Naive B cell (primary cell): ENCODE measurements at regions not wholly inside any gene's neighbourhood (a gene's known extent, or its start where the extent isn't known, plus 50 kb on each side); places are given as distances from the start of the nearest gene placed in this dataset.

ENCODE experiments used
- ATAC-seq, 2 donors: fragments of 150-1000 bp; cut with Tn5 transposase; 2 replicates each; pipeline ENCODE4 v1.10.0; 2021; ENCODE audit warnings: low read depth in 2 of 2, mild to moderate bottlenecking in 2 of 2, moderate library complexity in 2 of 2
- DNase-seq: peaks from one replicate; pipeline ENCODE4 v3.0.0; 2022
- H3K27ac Mint-ChIP-seq, 6 donors: one replicate each; pipeline ENCODE4 v1.8.0; 2020 to 2022; ENCODE audit warnings: mild to moderate bottlenecking in 6 of 6, mixed read lengths in 6 of 6, moderate library complexity in 5 of 6, inconsistent platforms in 2 of 6
- H3K27me3 Mint-ChIP-seq, 3 donors: one replicate each; pipeline ENCODE4 v1.8.0; 2021 to 2022; ENCODE audit warnings: mixed read lengths in 3 of 3, mild to moderate bottlenecking in 1 of 3
- H3K36me3 Mint-ChIP-seq, 2 donors: one replicate each; pipeline ENCODE4 v1.8.0; 2020 to 2022; ENCODE audit warnings: mixed read lengths in 2 of 2, inconsistent platforms in 1 of 2, mild to moderate bottlenecking in 1 of 2
- H3K4me1 Mint-ChIP-seq, 3 donors: one replicate each; pipeline ENCODE4 v1.8.0; 2020 to 2022; ENCODE audit warnings: mixed read lengths in 3 of 3, inconsistent platforms in 1 of 3, mild to moderate bottlenecking in 1 of 3, moderate library complexity in 1 of 3
- H3K4me3 Mint-ChIP-seq, 8 donors: one replicate each; pipeline ENCODE4 v1.8.0; 2020 to 2022; ENCODE audit warnings: mild to moderate bottlenecking in 8 of 8, mixed read lengths in 8 of 8, moderate library complexity in 8 of 8, inconsistent platforms in 2 of 8
- H3K9me3 Mint-ChIP-seq, 7 donors: one replicate each; pipeline ENCODE4 v1.8.0; 2020 to 2022; ENCODE audit warnings: mixed read lengths in 7 of 7, mild to moderate bottlenecking in 5 of 7, inconsistent platforms in 2 of 7, moderate library complexity in 1 of 7

GRCh38 chr15:91521996-91522395, 331.5 kb upstream of the SLCO3A1 start:
- no peak overlapping the region for H3K4me3 Mint-ChIP-seq
- H3K27ac Mint-ChIP-seq: no peak overlapping the region
- no peak for DNase-seq
- H3K4me1 Mint-ChIP-seq: no peaks in the 10 kb centered on the region
- no peak for ATAC-seq
- H3K9me3 Mint-ChIP-seq: peaks cover 0 to 9% (median 0%) of the 10 kb centered on the region in 7 donors
- H3K36me3 Mint-ChIP-seq: no peaks in the 10 kb centered on the region
- H3K27me3 Mint-ChIP-seq: peaks cover 0 to 22% (median 0%) of the 10 kb centered on the region in 3 donors

DNA sequence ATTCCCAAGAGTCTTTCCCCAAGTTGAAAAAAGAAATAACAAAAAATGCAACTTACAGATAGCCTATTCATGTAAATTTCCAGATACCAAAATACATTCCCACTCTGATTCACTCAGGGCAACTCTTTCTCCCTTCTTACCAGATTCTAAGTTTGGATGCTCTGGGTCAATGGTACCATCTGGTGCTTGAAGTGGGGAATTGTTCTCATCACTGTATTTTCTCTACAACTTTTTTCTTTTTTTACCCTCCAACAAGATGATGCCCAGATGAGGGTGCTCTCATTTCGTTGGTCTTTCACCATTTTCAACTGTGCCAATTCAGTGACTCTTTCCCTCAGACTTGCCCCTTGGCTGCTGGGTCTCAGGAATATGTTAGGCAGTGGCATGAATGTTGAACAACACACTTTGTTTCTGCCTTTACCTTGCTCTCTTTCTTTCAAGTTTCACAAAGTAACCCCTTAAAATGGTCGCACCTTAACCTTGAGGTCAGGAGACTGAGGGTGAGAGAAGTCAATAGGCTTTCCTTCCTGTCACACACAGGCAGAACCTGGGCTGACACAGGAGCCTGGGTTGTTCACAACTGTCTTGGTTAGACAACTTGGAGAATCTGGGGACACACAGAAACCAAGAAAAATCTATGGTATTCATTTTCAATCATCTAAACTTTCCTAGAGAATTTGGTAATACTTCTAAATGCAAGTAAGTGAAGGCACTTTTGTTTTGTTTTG, 330.7 kb upstream of the SLCO3A1 start:
- no peak overlapping the region for H3K4me3 Mint-ChIP-seq
- H3K36me3 Mint-ChIP-seq: no peaks in the 10 kb centered on the region
- peaks cover 0 to 9% (median 0%) of the 10 kb centered on the region in 7 donors for H3K9me3 Mint-ChIP-seq
- no peak for DNase-seq
- ATAC-seq: no peak
- H3K27me3 Mint-ChIP-seq: peaks cover 0 to 23% (median 0%) of the 10 kb centered on the region in 3 donors
- no peak overlapping the region for H3K27ac Mint-ChIP-seq
- H3K4me1 Mint-ChIP-seq: no peaks in the 10 kb centered on the region

DNA sequence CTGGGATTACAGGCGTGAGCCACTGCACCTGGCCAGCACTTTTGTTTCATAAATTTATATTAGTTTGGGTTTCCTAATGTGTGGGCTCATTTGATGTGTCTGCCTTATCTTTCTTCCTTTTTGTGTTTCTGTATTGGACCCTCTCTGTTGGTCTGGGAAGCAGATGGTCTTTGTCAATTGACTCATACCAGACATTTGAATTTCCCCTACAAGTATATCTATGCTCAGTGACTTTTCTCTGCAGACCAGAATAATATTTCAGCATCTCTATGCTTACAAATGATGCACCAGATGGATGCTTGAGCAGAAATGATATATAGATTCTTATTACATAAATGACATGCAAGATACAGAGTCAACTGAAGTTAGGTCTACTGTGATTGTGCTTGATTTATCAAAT, 329.9 kb upstream of the SLCO3A1 start:
- Mint-ChIP-seq H3K27me3 (peaks cover 0 to 23% (median 1%) of the 10 kb centered on the region in 3 donors), H3K27ac (no peak overlapping the region), H3K4me3 (no peak overlapping the region), H3K36me3 (no peaks in the 10 kb centered on the region), H3K4me1 (no peaks in the 10 kb centered on the region), H3K9me3 (peaks cover 0 to 9% (median 0%) of the 10 kb centered on the region in 7 donors)
- ATAC-seq (no peak), DNase-seq (no peak)

GRCh38 chr15:91524534-91524933, 329.0 kb upstream of the SLCO3A1 start:
- Mint-ChIP-seq H3K4me1 (no peaks in the 10 kb centered on the region), H3K27me3 (peaks cover 0 to 23% (median 5%) of the 10 kb centered on the region in 3 donors), H3K27ac (peak overlapping the region in 1 of 6 donors; percentile 33), H3K36me3 (no peaks in the 10 kb centered on the region), H3K9me3 (peaks cover 0 to 9% (median 0%) of the 10 kb centered on the region in 7 donors), H3K4me3 (no peak overlapping the region)
- no peak for DNase-seq
- no peak for ATAC-seq

DNA sequence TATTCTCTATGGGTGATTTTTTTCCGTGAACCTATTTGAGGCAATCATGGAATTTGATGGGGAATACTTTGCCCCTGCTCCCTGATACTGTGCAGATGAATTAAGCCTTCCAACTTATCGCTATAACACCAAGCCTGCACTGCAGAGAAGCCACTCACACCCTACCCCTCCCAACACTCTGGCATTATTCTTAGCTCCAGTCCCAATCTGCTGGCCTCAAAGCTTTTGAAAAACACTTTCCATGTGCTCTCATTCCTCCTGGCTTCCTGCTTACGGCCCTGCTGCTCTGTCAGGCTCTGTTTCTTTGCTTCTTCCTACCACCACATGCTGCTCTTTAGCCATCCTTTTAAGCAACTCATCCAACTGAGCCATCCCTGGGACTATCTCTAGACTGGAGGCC, 327.8 kb upstream of the SLCO3A1 start:
- no peak for DNase-seq
- Mint-ChIP-seq H3K4me3 (no peak overlapping the region), H3K4me1 (no peaks in the 10 kb centered on the region), H3K27me3 (peaks cover 0 to 23% (median 10%) of the 10 kb centered on the region in 3 donors), H3K36me3 (no peaks in the 10 kb centered on the region), H3K9me3 (peaks cover 0 to 9% (median 0%) of the 10 kb centered on the region in 7 donors), H3K27ac (no peak overlapping the region)
- no peak for ATAC-seq

GRCh38 chr15:91526424-91526823, 327.1 kb upstream of the SLCO3A1 start:
- no peak overlapping the region for H3K4me3 Mint-ChIP-seq
- ATAC-seq (no peak), DNase-seq (no peak)
- H3K36me3 Mint-ChIP-seq: no peaks in the 10 kb centered on the region
- H3K9me3 Mint-ChIP-seq: peaks cover 0 to 5% (median 0%) of the 10 kb centered on the region in 7 donors
- H3K4me1 Mint-ChIP-seq: no peaks in the 10 kb centered on the region
- H3K27me3 Mint-ChIP-seq: peaks cover 0 to 23% (median 10%) of the 10 kb centered on the region in 3 donors
- no peak overlapping the region for H3K27ac Mint-ChIP-seq

DNA sequence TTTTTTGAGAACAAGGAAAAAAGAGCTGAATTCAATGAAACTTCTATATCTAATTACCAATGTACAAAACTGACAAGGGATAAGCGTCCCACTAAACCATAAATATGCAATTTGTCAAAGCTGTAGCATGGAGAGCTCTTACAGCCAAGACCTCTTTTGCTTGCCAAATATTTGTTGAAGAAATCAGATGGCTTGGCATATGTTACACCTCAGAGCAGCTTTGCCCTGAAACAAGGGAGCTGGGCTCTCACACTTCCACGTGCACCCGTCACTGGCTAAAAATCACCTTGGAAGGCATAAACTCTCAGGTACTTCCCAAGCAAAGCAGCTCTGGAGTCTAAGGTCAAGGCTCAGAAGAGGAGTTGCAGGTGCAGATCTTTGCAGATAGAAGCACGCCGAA, 324.7 kb upstream of the SLCO3A1 start:
- H3K4me1 Mint-ChIP-seq: no peaks in the 10 kb centered on the region
- no peaks in the 10 kb centered on the region for H3K36me3 Mint-ChIP-seq
- ATAC-seq: no peak
- no peak overlapping the region for H3K4me3 Mint-ChIP-seq
- peaks cover 0 to 20% (median 10%) of the 10 kb centered on the region in 3 donors for H3K27me3 Mint-ChIP-seq
- H3K27ac Mint-ChIP-seq: no peak overlapping the region
- DNase-seq: no peak
- H3K9me3 Mint-ChIP-seq: peaks cover 0 to 5% (median 0%) of the 10 kb centered on the region in 7 donors

- no peak overlapping the region for H3K27ac Mint-ChIP-seq
- no peaks in the 10 kb centered on the region for H3K4me1 Mint-ChIP-seq
- no peak for DNase-seq
- H3K36me3 Mint-ChIP-seq: no peaks in the 10 kb centered on the region
- peaks cover 0 to 5% (median 0%) of the 10 kb centered on the region in 7 donors for H3K9me3 Mint-ChIP-seq
- ATAC-seq: no peak
- H3K27me3 Mint-ChIP-seq: peaks cover 0 to 15% (median 10%) of the 10 kb centered on the region in 3 donors
- no peak overlapping the region for H3K4me3 Mint-ChIP-seq
Observed at GRCh38 chr15:91529534-91529933, 324.0 kb upstream of the SLCO3A1 start.

DNA sequence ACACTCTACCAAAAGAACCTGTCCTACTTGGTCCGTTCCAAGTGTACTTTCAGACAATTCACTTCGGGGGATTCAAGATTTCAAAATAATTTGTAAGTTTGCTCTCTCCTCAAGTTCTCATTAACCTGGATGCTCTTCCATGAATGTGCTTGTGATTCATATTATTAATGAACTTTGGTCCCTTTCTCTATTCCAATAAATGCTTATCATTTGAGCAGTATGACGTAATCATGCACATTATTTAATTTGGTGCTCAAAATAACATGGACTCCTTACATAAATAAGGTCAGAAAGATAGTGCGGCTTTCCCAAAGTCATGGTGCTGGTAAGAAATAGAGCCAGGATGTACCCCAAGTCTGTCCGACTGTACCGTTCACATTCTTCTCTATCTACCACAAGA, 323.2 kb upstream of the SLCO3A1 start:
- DNase-seq: no peak
- peaks cover 0 to 5% (median 0%) of the 10 kb centered on the region in 7 donors for H3K9me3 Mint-ChIP-seq
- peaks cover 0 to 15% (median 10%) of the 10 kb centered on the region in 3 donors for H3K27me3 Mint-ChIP-seq
- no peak overlapping the region for H3K4me3 Mint-ChIP-seq
- H3K27ac Mint-ChIP-seq: no peak overlapping the region
- H3K4me1 Mint-ChIP-seq: no peaks in the 10 kb centered on the region
- ATAC-seq: no peak
- H3K36me3 Mint-ChIP-seq: no peaks in the 10 kb centered on the region

- Mint-ChIP-seq H3K4me1 (no peaks in the 10 kb centered on the region), H3K4me3 (no peak overlapping the region), H3K27me3 (peaks cover 0 to 10% (median 9%) of the 10 kb centered on the region in 3 donors), H3K9me3 (peaks cover 0 to 2% (median 0%) of the 10 kb centered on the region in 7 donors), H3K27ac (no peak overlapping the region), H3K36me3 (no peaks in the 10 kb centered on the region)
- DNase-seq: no peak
- no peak for ATAC-seq
Observed at GRCh38 chr15:91530956-91531582, 322.4 kb upstream of the SLCO3A1 start.

- no peak for DNase-seq
- no peaks in the 10 kb centered on the region for H3K4me1 Mint-ChIP-seq
- H3K9me3 Mint-ChIP-seq: no peaks in the 10 kb centered on the region
- H3K36me3 Mint-ChIP-seq: no peaks in the 10 kb centered on the region
- H3K27ac Mint-ChIP-seq: no peak overlapping the region
- ATAC-seq: no peak
- H3K27me3 Mint-ChIP-seq: peaks cover 0 to 5% (median 0%) of the 10 kb centered on the region in 3 donors
- no peak overlapping the region for H3K4me3 Mint-ChIP-seq
Observed at GRCh38 chr15:91534235-91534634, 319.3 kb upstream of the SLCO3A1 start.

GRCh38 chr15:91534976-91535375, 318.5 kb upstream of the SLCO3A1 start:
- Mint-ChIP-seq H3K9me3 (no peaks in the 10 kb centered on the region), H3K27ac (no peak overlapping the region), H3K4me1 (no peaks in the 10 kb centered on the region), H3K36me3 (no peaks in the 10 kb centered on the region), H3K27me3 (peaks cover 0 to 5% (median 0%) of the 10 kb centered on the region in 3 donors), H3K4me3 (no peak overlapping the region)
- DNase-seq (no peak), ATAC-seq (no peak)

DNA sequence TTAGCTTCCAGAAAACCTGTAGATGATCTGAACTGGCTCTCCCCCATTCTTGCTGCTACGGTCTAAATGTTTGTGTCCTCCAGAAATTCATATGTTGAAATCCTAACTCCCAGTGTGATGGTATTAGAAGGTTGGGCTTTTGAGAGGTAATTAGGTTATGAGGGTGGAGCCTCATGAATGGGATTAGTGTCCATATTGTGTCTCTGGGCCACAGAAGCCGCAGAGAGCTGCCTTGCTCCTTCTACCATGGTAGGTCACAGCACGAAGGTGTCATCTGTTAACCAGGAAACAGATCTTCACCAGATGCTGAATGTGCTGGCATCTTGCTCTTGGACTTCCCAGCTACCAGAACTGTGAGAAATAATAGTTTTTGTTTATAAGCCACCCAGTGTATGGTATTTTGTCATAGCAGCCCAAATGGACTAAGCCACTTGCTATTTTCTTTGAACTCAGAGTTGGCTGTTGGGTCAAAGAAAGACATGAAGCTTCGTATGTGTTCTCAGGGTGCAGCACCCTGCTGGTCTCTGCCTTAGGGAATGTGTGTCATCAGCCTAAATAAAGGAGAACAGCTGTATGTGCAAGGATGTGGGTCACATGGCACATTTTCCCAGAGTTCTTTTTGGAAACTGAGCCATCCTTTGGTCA, 317.5 kb upstream of the SLCO3A1 start:
- H3K4me3 Mint-ChIP-seq: no peak overlapping the region
- no peaks in the 10 kb centered on the region for H3K36me3 Mint-ChIP-seq
- no peak overlapping the region for H3K27ac Mint-ChIP-seq
- no peaks in the 10 kb centered on the region for H3K9me3 Mint-ChIP-seq
- H3K4me1 Mint-ChIP-seq: no peaks in the 10 kb centered on the region
- ATAC-seq (no peak), DNase-seq (no peak)
- no peaks in the 10 kb centered on the region for H3K27me3 Mint-ChIP-seq

GRCh38 chr15:91537856-91538255, 315.7 kb upstream of the SLCO3A1 start:
- H3K4me1 Mint-ChIP-seq: no peaks in the 10 kb centered on the region
- ATAC-seq: no peak
- no peak for DNase-seq
- H3K36me3 Mint-ChIP-seq: no peaks in the 10 kb centered on the region
- no peak overlapping the region for H3K4me3 Mint-ChIP-seq
- no peaks in the 10 kb centered on the region for H3K9me3 Mint-ChIP-seq
- peaks cover 0 to 8% (median 0%) of the 10 kb centered on the region in 3 donors for H3K27me3 Mint-ChIP-seq
- H3K27ac Mint-ChIP-seq: no peak overlapping the region
